Cardiac muscle cell (in vitro differentiated cells and primary cell): ENCODE measurements at regions not wholly inside any gene's neighbourhood (a gene's known extent, or its start where the extent isn't known, plus 50 kb on each side); places are given as distances from the start of the nearest gene placed in this dataset.
A peak's percentile ranks its signal among the peaks of the same experiment; 100 is the strongest.

Experiments used
- DNase-seq, 2 donors: peaks; one replicate each; pipeline versions ENCODE4 v3.0.0 to v3.0.0-alpha.2; 2010 to 2017; ENCODE audit warnings: low read depth in 1 of 2, low spot score in 1 of 2
- H3K27ac ChIP-seq: fragments of 200-600 bp; sonication (generic); 2 replicates; pipeline ENCODE4 v1.5.1; 2016
- H3K27me3 ChIP-seq: fragments of 200-600 bp; sonication (generic); 2 replicates; pipeline ENCODE4 v1.6.0; 2016; ENCODE audit warnings: control low read depth
- H3K36me3 ChIP-seq: fragments of 200-600 bp; sonication (generic); 2 replicates; pipeline ENCODE4 v1.5.1; 2016; ENCODE audit warnings: control low read depth
- H3K4me1 ChIP-seq: fragments of 200-600 bp; sonication (generic); 2 replicates; pipeline ENCODE4 v1.8.1; 2017; ENCODE audit warnings: low read depth, mild to moderate bottlenecking, mixed run types
- H3K4me3 ChIP-seq: fragments of 200-600 bp; sonication (generic); 2 replicates; pipeline ENCODE4 v1.5.1; 2016; ENCODE audit warnings: mild to moderate bottlenecking
- H3K9me3 ChIP-seq: fragments of 200-600 bp; sonication (generic); 2 replicates; pipeline ENCODE4 v1.5.1; 2017; ENCODE audit warnings: low read depth, mild to moderate bottlenecking, control low read depth
- CTCF ChIP-seq: IDR thresholded peaks from 2 replicates; pipeline ENCODE4 v1.5.1; 2012; ENCODE audit warnings: low read depth, mild to moderate bottlenecking, low read length

- Histone ChIP-seq H3K4me3 (no peak overlapping the region), H3K36me3 (no peaks in the 10 kb centered on the region), H3K27me3 (no peaks in the 10 kb centered on the region), H3K4me1 (peaks cover 5% of the 10 kb centered on the region), H3K27ac (no peak overlapping the region), H3K9me3 (no peaks in the 10 kb centered on the region)
- no peak for TF ChIP-seq CTCF
- DNase-seq = no peak
Observed at GRCh38 chr1:78829644-78830043, 176.9 kb downstream of the ADGRL4 start.

GRCh38 chr1:78830321-78830720, 176.2 kb downstream of the ADGRL4 start:
- Histone ChIP-seq H3K4me1 (peaks cover 5% of the 10 kb centered on the region), H3K36me3 (no peaks in the 10 kb centered on the region), H3K27me3 (no peaks in the 10 kb centered on the region), H3K9me3 (no peaks in the 10 kb centered on the region), H3K4me3 (no peak overlapping the region), H3K27ac (no peak overlapping the region)
- TF ChIP-seq CTCF = no peak
- peak in 1 of 2 donors; percentile 25 for DNase-seq

GRCh38 chr1:78831731-78832360, 174.7 kb downstream of the ADGRL4 start:
- Histone ChIP-seq H3K4me1 (peaks cover 5% of the 10 kb centered on the region), H3K36me3 (no peaks in the 10 kb centered on the region)

GRCh38 chr1:78833491-78833890, 173.0 kb downstream of the ADGRL4 start:
- peak in 1 of 2 donors; percentile 83 for DNase-seq
- H3K4me3 ChIP-seq = no peak overlapping the region
- peaks cover 5% of the 10 kb centered on the region for H3K4me1 ChIP-seq
- H3K27ac ChIP-seq = no peak overlapping the region
- H3K36me3 ChIP-seq = no peaks in the 10 kb centered on the region
- H3K9me3 ChIP-seq = no peaks in the 10 kb centered on the region
- H3K27me3 ChIP-seq = no peaks in the 10 kb centered on the region
- TF ChIP-seq CTCF = no peak

More at GRCh38 chr1:78831731-78832360, 174.7 kb downstream of the ADGRL4 start:
- Histone ChIP-seq H3K9me3 (no peaks in the 10 kb centered on the region), H3K27me3 (no peaks in the 10 kb centered on the region), H3K27ac (no peak overlapping the region), H3K4me3 (no peak overlapping the region)
- peak in 1 of 2 donors; percentile 89 for DNase-seq
- no peak for TF ChIP-seq CTCF

- Histone ChIP-seq H3K27ac (no peak overlapping the region), H3K4me3 (no peak overlapping the region), H3K4me1 (peaks cover 5% of the 10 kb centered on the region), H3K9me3 (no peaks in the 10 kb centered on the region), H3K36me3 (no peaks in the 10 kb centered on the region), H3K27me3 (no peaks in the 10 kb centered on the region)
- DNase-seq = no peak
- TF ChIP-seq CTCF = no peak
Observed at GRCh38 chr1:78834201-78834741, 172.3 kb downstream of the ADGRL4 start.
